ENCODE measurements at regions not wholly inside any gene's neighbourhood (a gene's known extent, or its start where the extent isn't known, plus 50 kb on each side); places are given as distances from the start of the nearest gene placed in this dataset.

GRCh38 chr15:61575597-61575996 lies 346.5 kb upstream of the RORA start:
- Histone ChIP-seq H4K5ac (ENCODE audit: low read depth, low read length) (no peak overlapping the region), H2BK15ac (ENCODE audit: low read depth, low read length) (no peak overlapping the region), H3K4me1 (ENCODE audit: control insufficient read depth, insufficient read depth, low read length) (no peaks in the 10 kb centered on the region), H4K8ac (ENCODE audit: low read depth in 2 of 2, low read length in 2 of 2) (no peak overlapping the region), H3K36me3 (ENCODE audit: control insufficient read depth, insufficient read depth, low read length) (no peaks in the 10 kb centered on the region), H3K4me2 (ENCODE audit: low read depth, low read length) (no peak overlapping the region), H3K4ac (ENCODE audit: low read depth, low read length) (no peak overlapping the region), H4K20me1 (ENCODE audit: insufficient read depth, low read length) (no peaks in the 10 kb centered on the region), H3K18ac (ENCODE audit: low read depth, low read length) (no peak overlapping the region), H3K56ac (ENCODE audit: extremely low read depth, insufficient read depth, low read length) (no peak overlapping the region), H3K9ac (ENCODE audit: low read depth, low read length) (no peak overlapping the region), H2BK5ac (ENCODE audit: low read depth, low read length, poor library complexity, severe bottlenecking) (no peak overlapping the region), H3K4me3 (ENCODE audit: insufficient read depth, low read depth, low read length) (no peak overlapping the region), H3K9me1 (ENCODE audit: insufficient read depth, low read length) (no peaks in the 10 kb centered on the region), H3K79me1 (ENCODE audit: low read depth in 1 of 2, low read length in 2 of 2) (no peaks in the 10 kb centered on the region), H3K14ac (replicated peaks; ENCODE audit: low read depth, low read length) (no peak overlapping the region), H2BK20ac (ENCODE audit: low read depth, low read length) (no peak overlapping the region), H2AFZ (replicated peaks; ENCODE audit: low read length, poor library complexity) (no peak overlapping the region), H2BK120ac (ENCODE audit: low read depth, low read length) (no peak overlapping the region), H3K27ac (ENCODE audit: insufficient read depth, low read length) (no peak overlapping the region), H4K91ac (ENCODE audit: insufficient read depth, low read depth, low read length) (no peak overlapping the region), H3K27me3 (ENCODE audit: control insufficient read depth, insufficient read depth, low read length) (no peaks in the 10 kb centered on the region), H3K23ac (ENCODE audit: low read depth, low read length) (no peak overlapping the region), H2AK9ac (replicated peaks; ENCODE audit: low read depth, low read length, poor library complexity) (no peak overlapping the region), H2AK5ac (ENCODE audit: low read depth, low read length) (no peak overlapping the region), H3K9me3 (ENCODE audit: control insufficient read depth, insufficient read depth, low read length) (no peaks in the 10 kb centered on the region)
- in situ Hi-C loops (cut with MboI; ENCODE audit: low sequenced_read_pairs) (no loop called here), dilution Hi-C loops (cut with HindIII; ENCODE audit: low sequenced_read_pairs, unreplicated experiment) (no loop called here), intact Hi-C loops (cut with micrococcal nuclease) (no loop called here)
- ATAC-seq (ENCODE audit: low read depth) (no peak), DNase-seq (no peak)
- POLR2A ChIA-PET (ENCODE audit: unreplicated experiment), result no interaction called here
- no TSS peak for BruUV-seq (replicated peaks)
- no CpG with 5 or more reads among the region's 1 CpG for WGBS, 2 experiments (ENCODE audit: extremely low coverage in 2 of 2, insufficient read length in 1 of 2)
- CTCF ChIA-PET, result no interaction called here
- TF ChIP-seq CEBPB (IDR thresholded peaks at IDR 0.05; ENCODE audit: low read depth, low read length) (no peak), CHD1 (IDR thresholded peaks at IDR 0.05; ENCODE audit: low read depth, low read length) (no peak), MAFK (IDR thresholded peaks at IDR 0.05; ENCODE audit: low read depth, low read length) (no peak), RAD21 (IDR thresholded peaks at IDR 0.05; ENCODE audit: low read length) (no peak), FOS (IDR thresholded peaks at IDR 0.05; ENCODE audit: low read depth, low read length) (no peak), MXI1 (IDR thresholded peaks at IDR 0.05; ENCODE audit: borderline replicate concordance, low read depth, low read length) (no peak), SMC3 (IDR thresholded peaks at IDR 0.05; ENCODE audit: low read depth, low read length) (no peak), MAZ (IDR thresholded peaks at IDR 0.05; ENCODE audit: borderline replicate concordance, low read depth, low read length) (no peak)
